Hepatocyte (in vitro differentiated cells): ENCODE measurements at regions not wholly inside any gene's neighbourhood (a gene's known extent, or its start where the extent isn't known, plus 50 kb on each side); places are given as distances from the start of the nearest gene placed in this dataset.

Experiments used
- DNase-seq: peaks from one replicate; pipeline ENCODE4 v3.0.0-alpha.2; 2016; ENCODE audit warnings: low spot score
- H2AFZ ChIP-seq: fragments of 200-600 bp; sonication (generic); 2 replicates; pipeline ENCODE4 v1.6.0; 2016; ENCODE audit warnings: antibody characterized with exemption, mild to moderate bottlenecking
- H3K27ac ChIP-seq: fragments of 200-600 bp; sonication (generic); 2 replicates; pipeline ENCODE4 v1.5.1; 2016; ENCODE audit warnings: mild to moderate bottlenecking
- H3K27me3 ChIP-seq: fragments of 200-600 bp; sonication (generic); 2 replicates; pipeline ENCODE4 v1.6.1; 2016
- H3K36me3 ChIP-seq: fragments of 200-600 bp; sonication (generic); replicated peaks from 2 replicates; pipeline ENCODE4 v1.5.1; 2016; ENCODE audit warnings: low read depth; ENCODE audit not compliant: insufficient read depth
- H3K4me1 ChIP-seq: fragments of 200-600 bp; sonication (generic); 2 replicates; pipeline ENCODE4 v1.5.1; 2016; ENCODE audit warnings: mild to moderate bottlenecking, moderate library complexity; ENCODE audit not compliant: insufficient read depth
- H3K4me2 ChIP-seq: fragments of 200-600 bp; sonication (generic); 2 replicates; pipeline ENCODE4 v1.6.0; 2016
- H3K4me3 ChIP-seq: fragments of 200-600 bp; sonication (generic); 2 replicates; pipeline ENCODE4 v1.5.1; 2016; ENCODE audit warnings: mild to moderate bottlenecking
- H3K79me2 ChIP-seq: fragments of 200-600 bp; sonication (generic); 2 replicates; pipeline ENCODE4 v1.6.0; 2017; ENCODE audit warnings: mild to moderate bottlenecking
- H3K9me2 ChIP-seq: fragments of 200-600 bp; sonication (generic); replicated peaks from 2 replicates; pipeline ENCODE4 v1.6.0; 2017; ENCODE audit warnings: mild to moderate bottlenecking; ENCODE audit not compliant: insufficient read depth
- H3K9me3 ChIP-seq: fragments of 200-600 bp; sonication (generic); 2 replicates; pipeline ENCODE4 v1.5.1; 2016; ENCODE audit warnings: low read depth, mild to moderate bottlenecking
- H4K20me1 ChIP-seq: fragments of 200-600 bp; sonication (generic); 2 replicates; pipeline ENCODE4 v1.6.0; 2016; ENCODE audit warnings: mild to moderate bottlenecking; ENCODE audit not compliant: insufficient read depth, poor library complexity, severe bottlenecking
- EZH2 ChIP-seq: fragments of 200-600 bp; sonication (generic); IDR thresholded peaks from 2 replicates; pipeline ENCODE4 v1.6.1; 2016; ENCODE audit warnings: antibody characterized with exemption, mild to moderate bottlenecking, borderline replicate concordance
- EZH2phosphoT487 ChIP-seq: fragments of 200-600 bp; sonication (generic); IDR thresholded peaks from one replicate; pipeline ENCODE4 v1.6.1; 2018; ENCODE audit warnings: antibody characterized with exemption, mild to moderate bottlenecking, low read depth, moderate library complexity; ENCODE audit not compliant: unreplicated experiment, severe bottlenecking
- WGBS: methylation state at CpG from one replicate; pipeline ENCODE4 v1.1.6; 2016; ENCODE audit warnings: low lambda C conversion rate; ENCODE audit errors: missing lambda C conversion rate; 5-methylcytosine and 5-hydroxymethylcytosine counted together
- TF ChIP-seq, protein P1 (sequence below): fragments of 200-600 bp; sonication (generic); IDR thresholded peaks from 2 replicates; pipeline ENCODE4 v1.5.1; 2016; ENCODE audit warnings: antibody characterized with exemption, mild to moderate bottlenecking; ENCODE audit not compliant: poor library complexity

DNA sequence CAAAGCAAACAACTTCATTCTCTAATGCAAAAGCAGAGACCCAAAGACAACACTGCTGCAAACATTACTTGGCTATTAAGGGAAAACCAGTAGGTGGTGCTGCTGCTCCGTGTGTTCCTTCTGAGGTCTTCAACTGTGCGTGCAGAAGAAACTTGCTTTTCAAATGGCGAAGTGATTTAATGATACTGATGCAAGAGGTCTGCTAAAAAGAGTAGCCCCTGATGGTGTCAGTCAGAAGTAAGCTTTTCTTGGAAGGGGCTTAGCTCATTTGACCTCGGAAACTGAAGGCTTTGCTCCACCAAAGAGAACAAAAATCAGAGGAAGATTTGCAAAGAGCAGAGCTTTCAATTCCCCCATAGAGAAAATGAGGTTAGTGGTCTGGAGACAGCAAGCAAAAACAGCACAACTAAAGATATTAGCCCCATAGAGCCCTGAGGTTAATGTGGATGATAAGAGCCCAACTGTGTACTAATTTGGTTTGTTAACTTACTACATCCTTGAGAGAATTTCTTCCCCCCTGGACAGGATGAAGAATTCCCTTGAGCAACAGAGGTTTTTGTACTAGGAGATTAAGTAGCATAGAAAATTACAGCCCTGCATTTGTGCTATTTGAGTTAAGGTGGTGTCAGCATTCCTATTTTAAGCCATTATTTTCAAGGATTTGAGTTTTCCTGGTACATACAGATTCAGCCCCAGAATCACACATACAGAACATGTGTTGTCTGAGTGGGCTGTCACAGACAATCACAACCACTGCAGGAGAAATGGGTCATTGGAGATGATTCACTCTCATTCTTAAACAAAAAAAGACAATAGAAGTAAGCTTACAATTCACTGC lies 153.2 kb upstream of the C9orf72 start:
- no peaks in the 10 kb centered on the region for H3K9me2 ChIP-seq
- TF ChIP-seq, protein P1, sequence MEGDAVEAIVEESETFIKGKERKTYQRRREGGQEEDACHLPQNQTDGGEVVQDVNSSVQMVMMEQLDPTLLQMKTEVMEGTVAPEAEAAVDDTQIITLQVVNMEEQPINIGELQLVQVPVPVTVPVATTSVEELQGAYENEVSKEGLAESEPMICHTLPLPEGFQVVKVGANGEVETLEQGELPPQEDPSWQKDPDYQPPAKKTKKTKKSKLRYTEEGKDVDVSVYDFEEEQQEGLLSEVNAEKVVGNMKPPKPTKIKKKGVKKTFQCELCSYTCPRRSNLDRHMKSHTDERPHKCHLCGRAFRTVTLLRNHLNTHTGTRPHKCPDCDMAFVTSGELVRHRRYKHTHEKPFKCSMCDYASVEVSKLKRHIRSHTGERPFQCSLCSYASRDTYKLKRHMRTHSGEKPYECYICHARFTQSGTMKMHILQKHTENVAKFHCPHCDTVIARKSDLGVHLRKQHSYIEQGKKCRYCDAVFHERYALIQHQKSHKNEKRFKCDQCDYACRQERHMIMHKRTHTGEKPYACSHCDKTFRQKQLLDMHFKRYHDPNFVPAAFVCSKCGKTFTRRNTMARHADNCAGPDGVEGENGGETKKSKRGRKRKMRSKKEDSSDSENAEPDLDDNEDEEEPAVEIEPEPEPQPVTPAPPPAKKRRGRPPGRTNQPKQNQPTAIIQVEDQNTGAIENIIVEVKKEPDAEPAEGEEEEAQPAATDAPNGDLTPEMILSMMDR = peak; percentile 91
- no peak for TF ChIP-seq EZH2phosphoT487

DNA sequence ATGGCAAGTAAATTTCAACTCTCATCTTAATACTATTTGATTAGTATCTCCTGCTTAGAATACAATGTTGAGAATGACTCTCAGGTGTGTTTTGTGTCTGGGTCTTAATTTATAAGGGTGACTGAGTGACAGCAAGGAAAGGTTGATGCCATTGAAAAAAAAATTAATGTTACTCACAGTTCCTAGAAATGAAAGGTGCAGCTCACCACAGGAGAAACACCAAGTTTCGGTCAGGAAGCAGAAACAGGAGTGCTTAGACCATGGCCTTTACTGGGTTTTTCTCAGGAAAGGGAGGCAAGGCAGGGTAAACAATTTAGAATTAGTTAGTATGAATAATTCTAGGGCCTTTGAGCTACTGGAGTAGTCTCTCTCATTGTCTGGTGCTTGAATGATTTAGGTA lies 159.2 kb upstream of the C9orf72 start:
- no peak overlapping the region for H2AFZ ChIP-seq
- H3K27me3 ChIP-seq = no peaks in the 10 kb centered on the region
- H3K9me3 ChIP-seq = no peaks in the 10 kb centered on the region
- WGBS = 100% methylated on average over 1 of the region's 1 CpG
- H3K4me2 ChIP-seq = no peak overlapping the region
- H3K4me1 ChIP-seq = no peaks in the 10 kb centered on the region
- no peak overlapping the region for H3K27ac ChIP-seq
- no peaks in the 10 kb centered on the region for H3K9me2 ChIP-seq
- no peak overlapping the region for H3K4me3 ChIP-seq
- H3K79me2 ChIP-seq = no peaks in the 10 kb centered on the region
- DNase-seq = no peak
- TF ChIP-seq, protein P1 = no peak
- TF ChIP-seq EZH2phosphoT487 = no peak
- TF ChIP-seq EZH2 = no peak
- H3K36me3 ChIP-seq = no peaks in the 10 kb centered on the region
- no peaks in the 10 kb centered on the region for H4K20me1 ChIP-seq

More for the DNA sequence above, 153.2 kb upstream of the C9orf72 start:
- Histone ChIP-seq H3K4me3 (no peak overlapping the region), H4K20me1 (no peaks in the 10 kb centered on the region), H3K27ac (no peak overlapping the region), H3K4me1 (no peaks in the 10 kb centered on the region), H3K4me2 (peak overlapping the region; percentile 60), H3K9me3 (no peaks in the 10 kb centered on the region), H3K79me2 (no peaks in the 10 kb centered on the region), H2AFZ (no peak overlapping the region), H3K36me3 (no peaks in the 10 kb centered on the region), H3K27me3 (no peaks in the 10 kb centered on the region)
- DNase-seq = peak; percentile 87
- 3% methylated on average over 4 of the region's 4 CpGs for WGBS

DNA sequence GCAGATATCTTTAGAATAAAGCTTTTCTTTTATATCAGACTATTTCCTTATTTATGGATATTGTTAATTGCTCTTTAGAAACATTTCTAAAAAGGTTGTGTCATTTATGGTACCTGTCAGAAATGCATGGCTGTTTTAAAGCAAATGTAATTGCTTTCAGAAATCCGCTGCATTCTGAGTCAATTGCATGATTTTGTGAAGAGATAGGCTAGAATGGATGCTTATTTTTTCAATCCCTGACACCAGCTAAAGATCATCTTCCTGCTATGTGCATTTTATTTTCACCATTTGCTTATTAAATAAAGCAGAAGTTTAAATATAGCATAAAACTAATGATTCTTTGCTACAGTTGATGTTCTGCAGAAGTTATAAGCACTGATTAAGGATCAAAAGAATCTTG lies 170.2 kb upstream of the C9orf72 start:
- WGBS = 70% methylated on average over 1 of the region's 1 CpG
- Histone ChIP-seq H3K4me3 (no peak overlapping the region), H3K36me3 (no peaks in the 10 kb centered on the region), H3K27me3 (no peaks in the 10 kb centered on the region), H3K9me3 (no peaks in the 10 kb centered on the region), H3K4me1 (no peaks in the 10 kb centered on the region), H4K20me1 (no peaks in the 10 kb centered on the region), H2AFZ (no peak overlapping the region), H3K9me2 (no peaks in the 10 kb centered on the region), H3K79me2 (no peaks in the 10 kb centered on the region), H3K27ac (no peak overlapping the region), H3K4me2 (no peak overlapping the region)
- no peak for DNase-seq
- TF ChIP-seq EZH2phosphoT487 (no peak), EZH2 (no peak)
- TF ChIP-seq, protein P1 = no peak
